Naive thymus-derived CD4-positive, alpha-beta T cell (primary cell): ENCODE measurements at regions not wholly inside any gene's neighbourhood (a gene's known extent, or its start where the extent isn't known, plus 50 kb on each side); places are given as distances from the start of the nearest gene placed in this dataset.

Source experiments
- ATAC-seq: fragments of 150-1000 bp; cut with Tn5 transposase; 2 replicates; pipeline ENCODE4 v1.10.0; 2021; ENCODE audit warnings: mild to moderate bottlenecking, moderate library complexity
- CTCF ChIA-PET: fragments of 350-600 bp; sonication (Branson Sonifier 250); formaldehyde crosslinking; loops from one replicate; lab custom pipeline; 2021; ENCODE audit warnings: antibody characterized with exemption; lab: Charles Lee
- POLR2A ChIA-PET: fragments of 350-600 bp; sonication (Branson Sonifier 250); formaldehyde crosslinking; loops from one replicate; lab custom pipeline; 2021; ENCODE audit warnings: antibody characterized with exemption, inconsistent platforms; lab: Charles Lee
- DNase-seq, 9 donors: peaks; one replicate each; pipeline versions ENCODE4 v3.0.0 to v3.0.0-alpha.2; 2020 to 2022; ENCODE audit warnings: mixed read lengths in 1 of 9
- H3K27ac ChIP-seq: one replicate; pipeline ENCODE4 v1.7.0; 2013; ENCODE audit warnings: mild to moderate bottlenecking, low read depth, low read length, moderate library complexity
- H3K27me3 ChIP-seq, 2 donors: one replicate each; pipeline ENCODE4 v1.7.0; 2013; ENCODE audit warnings: low read length in 2 of 2, mild to moderate bottlenecking in 2 of 2, moderate library complexity in 2 of 2; ENCODE audit not compliant: control insufficient read depth in 2 of 2, insufficient read depth in 2 of 2
- H3K36me3 ChIP-seq, 3 experiments: 1 replicate in 2 of 3; 2 replicates in 1 of 3; pipeline ENCODE4 v1.7.0; 2013; ENCODE audit warnings: low read length in 3 of 3, mild to moderate bottlenecking in 3 of 3, moderate library complexity in 1 of 3; ENCODE audit not compliant: insufficient read depth in 3 of 3, control insufficient read depth in 2 of 3
- H3K4me1 ChIP-seq, 2 donors: one replicate each; pipeline ENCODE4 v1.7.0; 2013; ENCODE audit warnings: low read length in 2 of 2, mild to moderate bottlenecking in 2 of 2, moderate library complexity in 1 of 2; ENCODE audit not compliant: control insufficient read depth in 2 of 2, insufficient read depth in 2 of 2
- H3K4me3 ChIP-seq: 2 replicates; pipeline ENCODE4 v1.7.0; 2013; ENCODE audit warnings: mild to moderate bottlenecking, low read length
- H3K9me3 ChIP-seq, 3 experiments: 1 replicate in 2 of 3; 2 replicates in 1 of 3; pipeline ENCODE4 v1.7.0; 2013; ENCODE audit warnings: low read length in 3 of 3; ENCODE audit not compliant: control insufficient read depth in 2 of 3
- H3K27ac Mint-ChIP-seq, 9 donors: one replicate each; pipeline ENCODE4 v1.8.0; 2020 to 2022; ENCODE audit warnings: mixed read lengths in 9 of 9, mild to moderate bottlenecking in 8 of 9, moderate library complexity in 5 of 9, inconsistent platforms in 2 of 9
- H3K27me3 Mint-ChIP-seq, 5 donors: one replicate each; pipeline ENCODE4 v1.8.0; 2021 to 2022; ENCODE audit warnings: mixed read lengths in 5 of 5, mild to moderate bottlenecking in 1 of 5
- H3K36me3 Mint-ChIP-seq, 5 donors: one replicate each; pipeline ENCODE4 v1.8.0; 2020 to 2022; ENCODE audit warnings: mixed read lengths in 5 of 5, mild to moderate bottlenecking in 3 of 5, inconsistent platforms in 1 of 5
- H3K4me1 Mint-ChIP-seq, 7 donors: one replicate each; pipeline ENCODE4 v1.8.0; 2020 to 2022; ENCODE audit warnings: mixed read lengths in 7 of 7, mild to moderate bottlenecking in 3 of 7, inconsistent platforms in 1 of 7
- H3K4me3 Mint-ChIP-seq, 10 donors: one replicate each; pipeline ENCODE4 v1.8.0; 2020 to 2022; ENCODE audit warnings: mild to moderate bottlenecking in 10 of 10, mixed read lengths in 10 of 10, moderate library complexity in 6 of 10, inconsistent platforms in 2 of 10
- H3K9me3 Mint-ChIP-seq, 11 donors: one replicate each; pipeline ENCODE4 v1.8.0; 2020 to 2022; ENCODE audit warnings: mixed read lengths in 11 of 11, mild to moderate bottlenecking in 4 of 11, inconsistent platforms in 1 of 11, moderate library complexity in 1 of 11
- intact Hi-C, 2 donors: fragments of 100-400 bp; cut with micrococcal nuclease; formaldehyde crosslinking; loops; one replicate each; pipeline ENCODE4 v1.15.1; 2023

- Mint-ChIP-seq H3K4me1 (no peaks in the 10 kb centered on the region), H3K36me3 (no peaks in the 10 kb centered on the region), H3K27ac (no peak overlapping the region), H3K4me3 (no peak overlapping the region), H3K27me3 (peaks cover 0 to 29% (median 22%) of the 10 kb centered on the region in 5 donors), H3K9me3 (peaks cover 0 to 39% (median 11%) of the 10 kb centered on the region in 11 donors)
- ATAC-seq (no peak), DNase-seq (no peak)
- Histone ChIP-seq H3K27ac (no peak overlapping the region), H3K4me3 (no peak overlapping the region), H3K27me3 (peaks cover 0 to 3% of the 10 kb centered on the region in 2 donors), H3K36me3 (no peaks in the 10 kb centered on the region), H3K9me3 (peaks cover 0 to 13% (median 5%) of the 10 kb centered on the region in 3 experiments), H3K4me1 (no peaks in the 10 kb centered on the region)
- intact Hi-C loops: no loop called here
- ChIA-PET CTCF (no interaction called here), POLR2A (no interaction called here)
Observed at GRCh38 chr20:56988446-56988845, 278.0 kb downstream of the BMP7 start.

GRCh38 chr20:56989516-56989915, 276.9 kb downstream of the BMP7 start:
- H3K36me3 Mint-ChIP-seq: no peaks in the 10 kb centered on the region
- ATAC-seq: no peak
- Histone ChIP-seq H3K27ac (no peak overlapping the region), H3K9me3 (peaks cover 0 to 9% (median 5%) of the 10 kb centered on the region in 3 experiments), H3K27me3 (peaks cover 0 to 3% of the 10 kb centered on the region in 2 donors), H3K4me3 (no peak overlapping the region), H3K36me3 (no peaks in the 10 kb centered on the region), H3K4me1 (no peaks in the 10 kb centered on the region)
- no peak overlapping the region for H3K27ac Mint-ChIP-seq
- ChIA-PET CTCF (no interaction called here), POLR2A (no interaction called here)
- peaks cover 0 to 29% (median 6%) of the 10 kb centered on the region in 11 donors for H3K9me3 Mint-ChIP-seq
- no peak overlapping the region for H3K4me3 Mint-ChIP-seq
- no peak for DNase-seq
- no peaks in the 10 kb centered on the region for H3K4me1 Mint-ChIP-seq
- intact Hi-C loops: no loop called here
- peaks cover 0 to 31% (median 22%) of the 10 kb centered on the region in 5 donors for H3K27me3 Mint-ChIP-seq

GRCh38 chr20:56993020-56993559, 273.4 kb downstream of the BMP7 start:
- Histone ChIP-seq H3K4me3 (no peak overlapping the region), H3K36me3 (no peaks in the 10 kb centered on the region), H3K9me3 (peaks cover 0 to 2% (median 0%) of the 10 kb centered on the region in 3 experiments), H3K27ac (no peak overlapping the region), H3K27me3 (peaks cover 0 to 3% of the 10 kb centered on the region in 2 donors), H3K4me1 (no peaks in the 10 kb centered on the region)
- DNase-seq (no peak), ATAC-seq (no peak)
- H3K36me3 Mint-ChIP-seq: no peaks in the 10 kb centered on the region
- ChIA-PET POLR2A (no interaction called here), CTCF (no interaction called here)
- no peaks in the 10 kb centered on the region for H3K4me1 Mint-ChIP-seq
- peaks cover 0 to 34% (median 22%) of the 10 kb centered on the region in 5 donors for H3K27me3 Mint-ChIP-seq
- no peak overlapping the region for H3K27ac Mint-ChIP-seq
- H3K9me3 Mint-ChIP-seq: peaks cover 0 to 13% (median 3%) of the 10 kb centered on the region in 11 donors
- intact Hi-C loops: no loop called here
- H3K4me3 Mint-ChIP-seq: no peak overlapping the region

- Mint-ChIP-seq H3K9me3 (peaks cover 0 to 20% (median 4%) of the 10 kb centered on the region in 11 donors), H3K4me1 (no peaks in the 10 kb centered on the region), H3K27me3 (peaks cover 0 to 29% (median 16%) of the 10 kb centered on the region in 5 donors), H3K36me3 (no peaks in the 10 kb centered on the region), H3K27ac (no peak overlapping the region), H3K4me3 (no peak overlapping the region)
- H3K36me3 ChIP-seq: no peaks in the 10 kb centered on the region
- POLR2A ChIA-PET: no interaction called here
- intact Hi-C loops: no loop called here
- DNase-seq (no peak), ATAC-seq (no peak)
- peaks cover 0 to 11% (median 0%) of the 10 kb centered on the region in 3 experiments for H3K9me3 ChIP-seq
- CTCF ChIA-PET: no interaction called here
- no peaks in the 10 kb centered on the region for H3K4me1 ChIP-seq
- no peak overlapping the region for H3K27ac ChIP-seq
- no peak overlapping the region for H3K4me3 ChIP-seq
- no peaks in the 10 kb centered on the region for H3K27me3 ChIP-seq
Observed at GRCh38 chr20:56994006-56994405, 272.4 kb downstream of the BMP7 start.

GRCh38 chr20:56995149-56995548, 271.3 kb downstream of the BMP7 start:
- Histone ChIP-seq H3K4me1 (no peaks in the 10 kb centered on the region), H3K4me3 (no peak overlapping the region), H3K36me3 (no peaks in the 10 kb centered on the region), H3K27ac (no peak overlapping the region), H3K27me3 (no peaks in the 10 kb centered on the region), H3K9me3 (peaks cover 0 to 12% (median 0%) of the 10 kb centered on the region in 3 experiments)
- no peak overlapping the region for H3K27ac Mint-ChIP-seq
- ChIA-PET CTCF (no interaction called here), POLR2A (no interaction called here)
- DNase-seq (no peak), ATAC-seq (no peak)
- no peaks in the 10 kb centered on the region for H3K4me1 Mint-ChIP-seq
- peaks cover 0 to 22% (median 14%) of the 10 kb centered on the region in 5 donors for H3K27me3 Mint-ChIP-seq
- H3K9me3 Mint-ChIP-seq: peaks cover 0 to 32% (median 2%) of the 10 kb centered on the region in 11 donors
- no peaks in the 10 kb centered on the region for H3K36me3 Mint-ChIP-seq
- no peak overlapping the region for H3K4me3 Mint-ChIP-seq
- intact Hi-C loops: loop anchor here in 1 of 2 donors (1.0 kb wide), 1 partner anchor 445 kb away; no protein-coding TSS in a partner anchor

- Histone ChIP-seq H3K27me3 (no peaks in the 10 kb centered on the region), H3K27ac (no peak overlapping the region), H3K36me3 (no peaks in the 10 kb centered on the region), H3K4me1 (no peaks in the 10 kb centered on the region), H3K4me3 (no peak overlapping the region), H3K9me3 (peaks cover 0 to 12% (median 0%) of the 10 kb centered on the region in 3 experiments)
- ATAC-seq: no peak
- POLR2A ChIA-PET: no interaction called here
- no peak overlapping the region for H3K4me3 Mint-ChIP-seq
- peaks cover 0 to 23% (median 15%) of the 10 kb centered on the region in 5 donors for H3K27me3 Mint-ChIP-seq
- intact Hi-C loops: loop anchor here in 1 of 2 donors (1.0 kb wide), 1 partner anchor 445 kb away; no protein-coding TSS in a partner anchor
- no peaks in the 10 kb centered on the region for H3K4me1 Mint-ChIP-seq
- DNase-seq: no peak
- H3K9me3 Mint-ChIP-seq: peaks cover 0 to 32% (median 2%) of the 10 kb centered on the region in 11 donors
- no peak overlapping the region for H3K27ac Mint-ChIP-seq
- CTCF ChIA-PET: no interaction called here
- no peaks in the 10 kb centered on the region for H3K36me3 Mint-ChIP-seq
Observed at GRCh38 chr20:56995635-56996075, 270.8 kb downstream of the BMP7 start.

- ATAC-seq (no peak), DNase-seq (no peak)
- H3K9me3 Mint-ChIP-seq: peaks cover 0 to 32% (median 2%) of the 10 kb centered on the region in 11 donors
- H3K4me1 Mint-ChIP-seq: no peaks in the 10 kb centered on the region
- H3K4me3 ChIP-seq: no peak overlapping the region
- H3K27me3 Mint-ChIP-seq: peaks cover 0 to 15% (median 8%) of the 10 kb centered on the region in 5 donors
- no peak overlapping the region for H3K27ac Mint-ChIP-seq
- H3K4me1 ChIP-seq: no peaks in the 10 kb centered on the region
- POLR2A ChIA-PET: no interaction called here
- no peaks in the 10 kb centered on the region for H3K36me3 ChIP-seq
- peaks cover 0 to 12% (median 0%) of the 10 kb centered on the region in 3 experiments for H3K9me3 ChIP-seq
- CTCF ChIA-PET: no interaction called here
- H3K36me3 Mint-ChIP-seq: no peaks in the 10 kb centered on the region
- H3K4me3 Mint-ChIP-seq: no peak overlapping the region
- intact Hi-C loops: no loop called here
- H3K27ac ChIP-seq: no peak overlapping the region
- no peaks in the 10 kb centered on the region for H3K27me3 ChIP-seq
Observed at GRCh38 chr20:56996533-56996932, 269.9 kb downstream of the BMP7 start.
